Ascending aorta (tissue), 2 donors: ENCODE measurements at regions not wholly inside any gene's neighbourhood (a gene's known extent, or its start where the extent isn't known, plus 50 kb on each side); places are given as distances from the start of the nearest gene placed in this dataset.

ENCODE experiments used
- DNase-seq, 2 donors: peaks; one replicate each; pipeline ENCODE4 v3.0.0-alpha.2; 2019; ENCODE audit warnings: low spot score in 2 of 2
- H3K27ac ChIP-seq, 2 donors: fragments of 200-600 bp; sonication (generic); one replicate each; pipeline ENCODE4 v1.5.1; 2016 to 2017; ENCODE audit warnings: mild to moderate bottlenecking in 1 of 2
- H3K27me3 ChIP-seq: fragments of 200-600 bp; sonication (generic); one replicate; pipeline ENCODE4 v1.5.1; 2017
- H3K36me3 ChIP-seq, 2 donors: fragments of 200-600 bp; sonication (generic); one replicate each; pipeline ENCODE4 v1.5.1; 2016
- H3K4me1 ChIP-seq, 2 donors: fragments of 200-600 bp; sonication (generic); one replicate each; pipeline ENCODE4 v1.5.1; 2016 to 2017; ENCODE audit warnings: mild to moderate bottlenecking in 1 of 2
- H3K4me3 ChIP-seq, 2 donors: fragments of 200-600 bp; sonication (generic); one replicate each; pipeline ENCODE4 v1.5.1; 2016 to 2017; ENCODE audit warnings: mild to moderate bottlenecking in 1 of 2
- H3K9me3 ChIP-seq, 2 donors: fragments of 200-600 bp; sonication (generic); one replicate each; pipeline ENCODE4 v1.5.1; 2016
- CTCF ChIP-seq, 3 experiments: fragments of 200-600 bp in 2 of 3; fragments of 450-650 bp in 1 of 3; sonication (generic) in 2 of 3; IDR thresholded peaks; one replicate each; pipeline ENCODE4 v1.5.1; 2016 to 2019; ENCODE audit warnings: antibody characterized with exemption in 3 of 3, mild to moderate bottlenecking in 1 of 3, moderate library complexity in 1 of 3
- intact Hi-C: fragments of 100-400 bp; cut with DNase I; formaldehyde crosslinking; loops from one replicate; pipeline ENCODE4 v1.15.1; 2023

GRCh38 chr20:39390186-39390585, 428.0 kb downstream of the DHX35 start:
- H3K27ac ChIP-seq, result no peak overlapping the region
- no peak for DNase-seq
- intact Hi-C loops, result no loop called here
- H3K9me3 ChIP-seq, result no peaks in the 10 kb centered on the region
- H3K36me3 ChIP-seq, result no peaks in the 10 kb centered on the region
- TF ChIP-seq CTCF (IDR thresholded peaks at IDR 0.05), result no peak
- H3K27me3 ChIP-seq, result no peaks in the 10 kb centered on the region
- no peak overlapping the region for H3K4me3 ChIP-seq
- H3K4me1 ChIP-seq, result no peaks in the 10 kb centered on the region

- no peak for DNase-seq
- H3K36me3 ChIP-seq, result no peaks in the 10 kb centered on the region
- H3K9me3 ChIP-seq, result no peaks in the 10 kb centered on the region
- H3K4me3 ChIP-seq, result no peak overlapping the region
- H3K27ac ChIP-seq, result no peak overlapping the region
- H3K4me1 ChIP-seq, result no peaks in the 10 kb centered on the region
- H3K27me3 ChIP-seq, result no peaks in the 10 kb centered on the region
- intact Hi-C loops, result no loop called here
- TF ChIP-seq CTCF (IDR thresholded peaks at IDR 0.05), result no peak
These were observed 419.5 kb downstream of the DHX35 start for GRCh38 chr20:39381595-39381994.

- Histone ChIP-seq H3K4me3 (no peak overlapping the region), H3K9me3 (no peaks in the 10 kb centered on the region), H3K27me3 (no peaks in the 10 kb centered on the region), H3K36me3 (no peaks in the 10 kb centered on the region), H3K4me1 (no peaks in the 10 kb centered on the region), H3K27ac (no peak overlapping the region)
- no peak for DNase-seq
- TF ChIP-seq CTCF (IDR thresholded peaks at IDR 0.05), result no peak
- intact Hi-C loops, result no loop called here
These were observed 416.6 kb downstream of the DHX35 start for GRCh38 chr20:39378776-39379175.

GRCh38 chr20:39376788-39377187, 414.6 kb downstream of the DHX35 start:
- intact Hi-C loops, result no loop called here
- H3K4me1 ChIP-seq, result no peaks in the 10 kb centered on the region

DNA sequence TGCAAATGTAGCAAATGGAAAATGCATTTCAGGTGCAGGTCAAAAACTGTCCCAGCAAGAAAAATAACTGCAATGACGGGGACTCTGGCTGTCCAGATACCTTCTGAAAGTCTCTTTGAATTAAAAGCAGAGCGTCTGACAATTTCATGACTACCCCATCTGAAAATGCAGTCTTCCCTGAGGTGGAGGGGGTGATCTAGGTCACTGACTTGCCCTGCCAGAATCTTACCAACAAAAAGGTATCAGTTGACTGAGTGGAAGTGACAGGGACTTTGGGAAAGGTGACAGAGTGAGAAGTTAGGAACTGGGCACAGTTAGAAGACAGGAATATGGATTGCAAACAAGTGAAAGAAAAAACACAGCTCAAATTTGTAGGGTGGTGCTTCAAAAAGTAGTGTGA, 402.2 kb downstream of the DHX35 start:
- H3K4me3 ChIP-seq, result no peak overlapping the region
- H3K9me3 ChIP-seq, result no peaks in the 10 kb centered on the region
- H3K27ac ChIP-seq, result no peak overlapping the region
- DNase-seq, result no peak
- no peaks in the 10 kb centered on the region for H3K27me3 ChIP-seq
- no peaks in the 10 kb centered on the region for H3K4me1 ChIP-seq
- intact Hi-C loops, result no loop called here
- H3K36me3 ChIP-seq, result no peaks in the 10 kb centered on the region
- no peak for TF ChIP-seq CTCF (IDR thresholded peaks at IDR 0.05)

More at GRCh38 chr20:39376788-39377187, 414.6 kb downstream of the DHX35 start:
- Histone ChIP-seq H3K36me3 (no peaks in the 10 kb centered on the region), H3K27me3 (no peaks in the 10 kb centered on the region), H3K4me3 (no peak overlapping the region), H3K27ac (no peak overlapping the region), H3K9me3 (no peaks in the 10 kb centered on the region)
- DNase-seq, result no peak
- TF ChIP-seq CTCF (IDR thresholded peaks at IDR 0.05), result no peak

DNA sequence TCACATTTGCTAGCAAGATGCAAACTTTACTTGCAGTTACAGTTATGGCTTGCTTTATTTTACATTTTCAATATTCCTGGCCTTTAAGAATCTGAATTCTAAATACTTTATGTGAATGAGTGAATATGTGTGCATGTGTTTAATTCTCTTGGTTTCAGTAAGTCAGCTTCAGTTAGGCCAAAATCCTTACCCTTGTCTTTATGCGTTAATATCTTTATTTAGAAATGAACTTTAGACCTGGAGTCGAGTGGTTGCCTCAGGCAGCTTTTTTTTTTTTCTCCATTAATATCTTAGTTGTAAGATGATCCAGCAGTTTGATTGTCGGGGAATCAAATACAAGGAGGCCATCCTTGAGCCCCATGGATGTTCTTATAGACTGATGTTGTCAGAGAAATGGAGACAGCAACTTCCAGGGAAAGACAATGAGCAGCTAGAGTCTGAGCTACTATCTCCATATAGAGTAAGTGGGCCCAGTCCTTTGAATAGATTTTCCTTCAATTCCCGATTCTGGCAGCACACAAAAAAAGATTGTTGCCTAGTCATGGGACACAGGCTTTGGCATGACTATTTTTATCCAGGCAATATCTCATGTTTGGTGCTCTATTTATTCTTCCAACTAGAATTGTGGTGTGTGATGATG, 398.0 kb downstream of the DHX35 start:
- intact Hi-C loops, result no loop called here
- Histone ChIP-seq H3K36me3 (no peaks in the 10 kb centered on the region), H3K4me3 (no peak overlapping the region), H3K27me3 (no peaks in the 10 kb centered on the region), H3K4me1 (no peaks in the 10 kb centered on the region), H3K9me3 (no peaks in the 10 kb centered on the region), H3K27ac (no peak overlapping the region)
- TF ChIP-seq CTCF (IDR thresholded peaks at IDR 0.05), result no peak
- DNase-seq, result no peak
